WTC11 (cell line): ENCODE measurements at regions not wholly inside any gene's neighbourhood (a gene's known extent, or its start where the extent isn't known, plus 50 kb on each side); places are given as distances from the start of the nearest gene placed in this dataset.
"Not testable (repeated sequence)": the region's sequence is repeated elsewhere in the genome, so short reads cannot be mapped to it uniquely, and the experiment has no call there.

Experiments used
- ATAC-seq: fragments of 200-7000 bp; cut with Tn5 transposase; 2 replicates; pipeline ENCODE4 v1.10.0; 2021; ENCODE audit warnings: mild to moderate bottlenecking, moderate library complexity
- CTCF ChIA-PET: fragments of 300-600 bp; sonication (Branson Sonifier 250); formaldehyde crosslinking; loops from one replicate; lab custom pipeline; 2021; ENCODE audit warnings: antibody characterized with exemption; lab: Charles Lee
- POLR2A ChIA-PET: fragments of 350-600 bp; sonication (Branson Sonifier 250); formaldehyde crosslinking; loops from one replicate; lab custom pipeline; 2021; ENCODE audit warnings: antibody characterized with exemption; lab: Charles Lee
- DNase-seq: peaks from one replicate; pipeline ENCODE4 v3.0.0; 2021; ENCODE audit warnings: low spot score
- H3K27ac Mint-ChIP-seq: 2 replicates; pipeline ENCODE4 v1.8.0; 2021; ENCODE audit warnings: mixed read lengths
- H3K27me3 Mint-ChIP-seq: 2 replicates; pipeline ENCODE4 v1.8.0; 2021; ENCODE audit warnings: low read depth, mild to moderate bottlenecking, moderate library complexity, mixed read lengths
- H3K36me3 Mint-ChIP-seq: 2 replicates; pipeline ENCODE4 v1.8.0; 2021; ENCODE audit warnings: mixed read lengths
- H3K4me1 Mint-ChIP-seq: 2 replicates; pipeline ENCODE4 v1.8.0; 2022; ENCODE audit warnings: mixed read lengths
- H3K4me3 Mint-ChIP-seq: 2 replicates; pipeline ENCODE4 v1.8.0; 2021; ENCODE audit warnings: mild to moderate bottlenecking, moderate library complexity, mixed read lengths
- H3K9me3 Mint-ChIP-seq: 2 replicates; pipeline ENCODE4 v1.8.0; 2021; ENCODE audit warnings: mixed read lengths
- CREB1 ChIP-seq: sonication (generic); formaldehyde crosslinking; IDR thresholded peaks from 2 replicates; pipeline ENCODE4 v1.8.0; 2023; ENCODE audit warnings: mild to moderate bottlenecking, missing genetic modification reagents
- ETV6 ChIP-seq: sonication (generic); formaldehyde crosslinking; IDR thresholded peaks from 2 replicates; pipeline ENCODE4 v1.8.1; 2022; ENCODE audit warnings: mild to moderate bottlenecking, missing genetic modification reagents
- JAZF1 ChIP-seq: fragments of 250-450 bp; sonication (Bioruptor Pico); IDR thresholded peaks from 2 replicates; pipeline ENCODE4 v1.9.0; 2021; ENCODE audit warnings: moderate library complexity, mild to moderate bottlenecking, inconsistent platforms
- OVOL2 ChIP-seq: fragments of 250-450 bp; sonication (Bioruptor Pico); IDR thresholded peaks from 2 replicates; pipeline ENCODE4 v1.9.0; 2021; ENCODE audit warnings: mild to moderate bottlenecking, borderline replicate concordance
- ZNF219 ChIP-seq: sonication (generic); formaldehyde crosslinking; IDR thresholded peaks from 2 replicates; pipeline ENCODE4 v1.8.0; 2023; ENCODE audit warnings: missing genetic modification reagents, mild to moderate bottlenecking, borderline replicate concordance
- ZNF416 ChIP-seq: fragments of 250-450 bp; sonication (Bioruptor Pico); IDR thresholded peaks from 2 replicates; pipeline ENCODE4 v1.9.0; 2021; ENCODE audit warnings: mild to moderate bottlenecking, inconsistent platforms
- TF ChIP-seq, protein P1 (sequence below): sonication (generic); formaldehyde crosslinking; IDR thresholded peaks from 2 replicates; pipeline ENCODE4 v1.8.1; 2023; ENCODE audit warnings: mild to moderate bottlenecking, missing genetic modification reagents, borderline replicate concordance
- TF ChIP-seq, protein P2 (sequence below): sonication (generic); formaldehyde crosslinking; IDR thresholded peaks from 2 replicates; pipeline ENCODE4 v1.8.0; 2022; ENCODE audit warnings: mild to moderate bottlenecking, missing genetic modification reagents
- TF ChIP-seq, protein P3 (sequence below): sonication (generic); formaldehyde crosslinking; IDR thresholded peaks from 2 replicates; pipeline ENCODE4 v1.8.0; 2022; ENCODE audit warnings: mild to moderate bottlenecking, missing genetic modification reagents
- TF ChIP-seq, protein P4 (sequence below): fragments of 250-450 bp; sonication (Bioruptor Pico); IDR thresholded peaks from 2 replicates; pipeline ENCODE4 v1.8.0; 2021; ENCODE audit warnings: mild to moderate bottlenecking
- TF ChIP-seq, protein P5 (sequence below): fragments of 200-600 bp; IDR thresholded peaks from 2 replicates; pipeline ENCODE4 v1.8.0; 2022; ENCODE audit warnings: antibody characterized with exemption
- TF ChIP-seq, protein P6 (sequence below): fragments of 250-450 bp; sonication (Bioruptor Pico); IDR thresholded peaks from 2 replicates; pipeline ENCODE4 v1.9.0; 2021; ENCODE audit warnings: mild to moderate bottlenecking
- TF ChIP-seq, protein P7 (sequence below): fragments of 250-450 bp; sonication (Bioruptor Pico); IDR thresholded peaks from 2 replicates; pipeline ENCODE4 v1.9.0; 2021; ENCODE audit warnings: moderate library complexity, mild to moderate bottlenecking, inconsistent platforms, borderline replicate concordance

DNA sequence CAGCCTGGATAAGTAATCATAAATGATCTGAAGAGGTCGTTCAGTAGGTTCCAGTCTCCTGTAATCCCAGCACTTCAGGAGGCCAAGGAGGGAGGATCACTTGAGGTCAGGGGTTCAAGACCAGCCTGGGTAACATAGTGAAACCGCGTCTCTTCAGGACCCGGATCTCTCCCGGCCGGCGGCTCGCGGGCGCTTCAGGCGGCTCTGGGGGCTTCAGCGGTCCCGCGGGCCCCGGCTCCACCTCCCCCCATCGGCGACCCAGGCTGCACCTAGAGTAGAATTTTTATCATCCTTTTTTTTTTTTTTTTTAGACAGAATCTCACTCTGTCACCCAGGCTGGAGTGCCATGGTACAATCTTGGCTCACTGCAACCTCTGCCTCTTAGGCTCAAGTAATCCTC, 95.9 kb downstream of the ABCC12 start:
- ChIA-PET CTCF (no interaction called here), POLR2A (no interaction called here)
- H3K4me1 Mint-ChIP-seq = peaks cover 11% of the 10 kb centered on the region
- H3K36me3 Mint-ChIP-seq = peaks cover 4% of the 10 kb centered on the region
- DNase-seq = no peak
- H3K27me3 Mint-ChIP-seq = peaks cover 3% of the 10 kb centered on the region; the same call in 1 of the 2 replicates
- no peak overlapping the region for H3K4me3 Mint-ChIP-seq
- ATAC-seq = no peak
- no peak overlapping the region for H3K27ac Mint-ChIP-seq
- peaks cover 12% of the 10 kb centered on the region for H3K9me3 Mint-ChIP-seq
- TF ChIP-seq ZNF416 (no peak), CREB1 (CRISPR knock-in tag) (no peak)
- TF ChIP-seq, protein P1, sequence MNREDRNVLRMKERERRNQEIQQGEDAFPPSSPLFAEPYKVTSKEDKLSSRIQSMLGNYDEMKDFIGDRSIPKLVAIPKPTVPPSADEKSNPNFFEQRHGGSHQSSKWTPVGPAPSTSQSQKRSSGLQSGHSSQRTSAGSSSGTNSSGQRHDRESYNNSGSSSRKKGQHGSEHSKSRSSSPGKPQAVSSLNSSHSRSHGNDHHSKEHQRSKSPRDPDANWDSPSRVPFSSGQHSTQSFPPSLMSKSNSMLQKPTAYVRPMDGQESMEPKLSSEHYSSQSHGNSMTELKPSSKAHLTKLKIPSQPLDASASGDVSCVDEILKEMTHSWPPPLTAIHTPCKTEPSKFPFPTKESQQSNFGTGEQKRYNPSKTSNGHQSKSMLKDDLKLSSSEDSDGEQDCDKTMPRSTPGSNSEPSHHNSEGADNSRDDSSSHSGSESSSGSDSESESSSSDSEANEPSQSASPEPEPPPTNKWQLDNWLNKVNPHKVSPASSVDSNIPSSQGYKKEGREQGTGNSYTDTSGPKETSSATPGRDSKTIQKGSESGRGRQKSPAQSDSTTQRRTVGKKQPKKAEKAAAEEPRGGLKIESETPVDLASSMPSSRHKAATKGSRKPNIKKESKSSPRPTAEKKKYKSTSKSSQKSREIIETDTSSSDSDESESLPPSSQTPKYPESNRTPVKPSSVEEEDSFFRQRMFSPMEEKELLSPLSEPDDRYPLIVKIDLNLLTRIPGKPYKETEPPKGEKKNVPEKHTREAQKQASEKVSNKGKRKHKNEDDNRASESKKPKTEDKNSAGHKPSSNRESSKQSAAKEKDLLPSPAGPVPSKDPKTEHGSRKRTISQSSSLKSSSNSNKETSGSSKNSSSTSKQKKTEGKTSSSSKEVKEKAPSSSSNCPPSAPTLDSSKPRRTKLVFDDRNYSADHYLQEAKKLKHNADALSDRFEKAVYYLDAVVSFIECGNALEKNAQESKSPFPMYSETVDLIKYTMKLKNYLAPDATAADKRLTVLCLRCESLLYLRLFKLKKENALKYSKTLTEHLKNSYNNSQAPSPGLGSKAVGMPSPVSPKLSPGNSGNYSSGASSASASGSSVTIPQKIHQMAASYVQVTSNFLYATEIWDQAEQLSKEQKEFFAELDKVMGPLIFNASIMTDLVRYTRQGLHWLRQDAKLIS (CRISPR knock-in tag) = no peak
- TF ChIP-seq, protein P2, sequence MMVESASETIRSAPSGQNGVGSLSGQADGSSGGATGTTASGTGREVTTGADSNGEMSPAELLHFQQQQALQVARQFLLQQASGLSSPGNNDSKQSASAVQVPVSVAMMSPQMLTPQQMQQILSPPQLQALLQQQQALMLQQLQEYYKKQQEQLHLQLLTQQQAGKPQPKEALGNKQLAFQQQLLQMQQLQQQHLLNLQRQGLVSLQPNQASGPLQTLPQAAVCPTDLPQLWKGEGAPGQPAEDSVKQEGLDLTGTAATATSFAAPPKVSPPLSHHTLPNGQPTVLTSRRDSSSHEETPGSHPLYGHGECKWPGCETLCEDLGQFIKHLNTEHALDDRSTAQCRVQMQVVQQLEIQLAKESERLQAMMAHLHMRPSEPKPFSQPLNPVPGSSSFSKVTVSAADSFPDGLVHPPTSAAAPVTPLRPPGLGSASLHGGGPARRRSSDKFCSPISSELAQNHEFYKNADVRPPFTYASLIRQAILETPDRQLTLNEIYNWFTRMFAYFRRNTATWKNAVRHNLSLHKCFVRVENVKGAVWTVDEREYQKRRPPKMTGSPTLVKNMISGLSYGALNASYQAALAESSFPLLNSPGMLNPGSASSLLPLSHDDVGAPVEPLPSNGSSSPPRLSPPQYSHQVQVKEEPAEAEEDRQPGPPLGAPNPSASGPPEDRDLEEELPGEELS (CRISPR knock-in tag) = no peak
- TF ChIP-seq, protein P3, sequence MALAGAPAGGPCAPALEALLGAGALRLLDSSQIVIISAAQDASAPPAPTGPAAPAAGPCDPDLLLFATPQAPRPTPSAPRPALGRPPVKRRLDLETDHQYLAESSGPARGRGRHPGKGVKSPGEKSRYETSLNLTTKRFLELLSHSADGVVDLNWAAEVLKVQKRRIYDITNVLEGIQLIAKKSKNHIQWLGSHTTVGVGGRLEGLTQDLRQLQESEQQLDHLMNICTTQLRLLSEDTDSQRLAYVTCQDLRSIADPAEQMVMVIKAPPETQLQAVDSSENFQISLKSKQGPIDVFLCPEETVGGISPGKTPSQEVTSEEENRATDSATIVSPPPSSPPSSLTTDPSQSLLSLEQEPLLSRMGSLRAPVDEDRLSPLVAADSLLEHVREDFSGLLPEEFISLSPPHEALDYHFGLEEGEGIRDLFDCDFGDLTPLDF = no peak

DNA sequence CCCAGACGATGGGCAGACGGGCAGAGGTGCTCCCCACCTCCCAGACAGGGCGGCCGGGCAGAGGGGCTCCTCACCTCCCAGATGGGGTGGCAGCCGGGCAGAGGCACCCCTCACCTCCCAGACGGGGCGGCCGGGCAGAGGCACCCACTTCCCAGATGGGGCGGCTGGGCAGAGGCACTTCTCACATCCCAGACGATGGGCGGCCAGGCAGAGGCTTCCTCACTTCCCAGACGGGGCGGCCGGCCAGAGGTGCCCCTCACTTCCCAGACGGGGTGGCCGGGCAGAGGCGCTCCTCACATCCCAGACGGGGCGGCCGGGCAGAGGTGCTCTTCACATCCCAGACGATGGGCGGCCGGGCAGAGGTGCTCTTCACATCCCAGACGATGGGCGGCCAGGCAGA, 96.6 kb downstream of the ABCC12 start:
- peaks cover 12% of the 10 kb centered on the region for H3K9me3 Mint-ChIP-seq
- H3K27me3 Mint-ChIP-seq, POLR2A ChIA-PET, H3K36me3 Mint-ChIP-seq, H3K4me3 Mint-ChIP-seq, CTCF ChIA-PET, DNase-seq, H3K27ac Mint-ChIP-seq, ATAC-seq: not testable (repeated sequence)
- peaks cover 15% of the 10 kb centered on the region for H3K4me1 Mint-ChIP-seq

DNA sequence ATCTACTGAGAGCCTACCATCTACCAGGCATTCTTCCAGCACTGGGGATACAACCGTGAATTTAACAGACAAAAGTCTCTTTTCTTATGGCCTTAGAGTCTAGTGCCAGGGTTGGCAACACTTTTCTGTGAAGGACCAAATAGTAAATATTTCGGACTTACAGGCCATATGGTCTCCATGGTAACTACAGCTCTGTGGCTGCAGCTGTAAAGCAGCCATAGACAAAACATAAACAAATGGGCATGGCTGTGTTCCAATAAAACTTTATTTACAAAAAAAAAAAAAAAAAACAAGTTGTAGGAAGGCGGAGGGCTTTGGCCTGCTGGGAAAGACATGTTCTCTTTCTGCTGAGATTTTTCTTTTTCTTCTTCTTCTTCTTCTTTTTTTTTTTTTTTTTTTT, 98.7 kb downstream of the ABCC12 start:
- CTCF ChIA-PET = interaction anchor here (0.7 to 0.9 kb wide), 3 partner anchors 133 to 913 kb away, joined by 3 to 5 read pairs (median 4); partner anchors contain the start of gene NETO2
- no peak for ATAC-seq
- peaks cover 3% of the 10 kb centered on the region; the same call in 1 of the 2 replicates for H3K27me3 Mint-ChIP-seq
- H3K9me3 Mint-ChIP-seq = peaks cover 4% of the 10 kb centered on the region
- peaks cover 32% of the 10 kb centered on the region for H3K4me1 Mint-ChIP-seq
- no peak overlapping the region for H3K4me3 Mint-ChIP-seq
- H3K36me3 Mint-ChIP-seq = peaks cover 4% of the 10 kb centered on the region
- DNase-seq = no peak
- no peak overlapping the region for H3K27ac Mint-ChIP-seq
- POLR2A ChIA-PET = interaction anchor here (0.6 kb wide), 2 partner anchors 305 to 471 kb away, joined by 3 to 5 read pairs; no protein-coding TSS in a partner anchor
- TF ChIP-seq, protein P3 = no peak
- TF ChIP-seq, protein P4, sequence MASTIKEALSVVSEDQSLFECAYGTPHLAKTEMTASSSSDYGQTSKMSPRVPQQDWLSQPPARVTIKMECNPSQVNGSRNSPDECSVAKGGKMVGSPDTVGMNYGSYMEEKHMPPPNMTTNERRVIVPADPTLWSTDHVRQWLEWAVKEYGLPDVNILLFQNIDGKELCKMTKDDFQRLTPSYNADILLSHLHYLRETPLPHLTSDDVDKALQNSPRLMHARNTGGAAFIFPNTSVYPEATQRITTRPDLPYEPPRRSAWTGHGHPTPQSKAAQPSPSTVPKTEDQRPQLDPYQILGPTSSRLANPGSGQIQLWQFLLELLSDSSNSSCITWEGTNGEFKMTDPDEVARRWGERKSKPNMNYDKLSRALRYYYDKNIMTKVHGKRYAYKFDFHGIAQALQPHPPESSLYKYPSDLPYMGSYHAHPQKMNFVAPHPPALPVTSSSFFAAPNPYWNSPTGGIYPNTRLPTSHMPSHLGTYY (CRISPR knock-in tag) = no peak
- TF ChIP-seq ETV6 (CRISPR knock-in tag) (no peak), OVOL2 (CRISPR knock-in tag) (no peak), ZNF219 (CRISPR knock-in tag) (no peak), JAZF1 (CRISPR knock-in tag) (no peak)
- TF ChIP-seq, protein P5, sequence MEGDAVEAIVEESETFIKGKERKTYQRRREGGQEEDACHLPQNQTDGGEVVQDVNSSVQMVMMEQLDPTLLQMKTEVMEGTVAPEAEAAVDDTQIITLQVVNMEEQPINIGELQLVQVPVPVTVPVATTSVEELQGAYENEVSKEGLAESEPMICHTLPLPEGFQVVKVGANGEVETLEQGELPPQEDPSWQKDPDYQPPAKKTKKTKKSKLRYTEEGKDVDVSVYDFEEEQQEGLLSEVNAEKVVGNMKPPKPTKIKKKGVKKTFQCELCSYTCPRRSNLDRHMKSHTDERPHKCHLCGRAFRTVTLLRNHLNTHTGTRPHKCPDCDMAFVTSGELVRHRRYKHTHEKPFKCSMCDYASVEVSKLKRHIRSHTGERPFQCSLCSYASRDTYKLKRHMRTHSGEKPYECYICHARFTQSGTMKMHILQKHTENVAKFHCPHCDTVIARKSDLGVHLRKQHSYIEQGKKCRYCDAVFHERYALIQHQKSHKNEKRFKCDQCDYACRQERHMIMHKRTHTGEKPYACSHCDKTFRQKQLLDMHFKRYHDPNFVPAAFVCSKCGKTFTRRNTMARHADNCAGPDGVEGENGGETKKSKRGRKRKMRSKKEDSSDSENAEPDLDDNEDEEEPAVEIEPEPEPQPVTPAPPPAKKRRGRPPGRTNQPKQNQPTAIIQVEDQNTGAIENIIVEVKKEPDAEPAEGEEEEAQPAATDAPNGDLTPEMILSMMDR = no peak
- TF ChIP-seq, protein P6, sequence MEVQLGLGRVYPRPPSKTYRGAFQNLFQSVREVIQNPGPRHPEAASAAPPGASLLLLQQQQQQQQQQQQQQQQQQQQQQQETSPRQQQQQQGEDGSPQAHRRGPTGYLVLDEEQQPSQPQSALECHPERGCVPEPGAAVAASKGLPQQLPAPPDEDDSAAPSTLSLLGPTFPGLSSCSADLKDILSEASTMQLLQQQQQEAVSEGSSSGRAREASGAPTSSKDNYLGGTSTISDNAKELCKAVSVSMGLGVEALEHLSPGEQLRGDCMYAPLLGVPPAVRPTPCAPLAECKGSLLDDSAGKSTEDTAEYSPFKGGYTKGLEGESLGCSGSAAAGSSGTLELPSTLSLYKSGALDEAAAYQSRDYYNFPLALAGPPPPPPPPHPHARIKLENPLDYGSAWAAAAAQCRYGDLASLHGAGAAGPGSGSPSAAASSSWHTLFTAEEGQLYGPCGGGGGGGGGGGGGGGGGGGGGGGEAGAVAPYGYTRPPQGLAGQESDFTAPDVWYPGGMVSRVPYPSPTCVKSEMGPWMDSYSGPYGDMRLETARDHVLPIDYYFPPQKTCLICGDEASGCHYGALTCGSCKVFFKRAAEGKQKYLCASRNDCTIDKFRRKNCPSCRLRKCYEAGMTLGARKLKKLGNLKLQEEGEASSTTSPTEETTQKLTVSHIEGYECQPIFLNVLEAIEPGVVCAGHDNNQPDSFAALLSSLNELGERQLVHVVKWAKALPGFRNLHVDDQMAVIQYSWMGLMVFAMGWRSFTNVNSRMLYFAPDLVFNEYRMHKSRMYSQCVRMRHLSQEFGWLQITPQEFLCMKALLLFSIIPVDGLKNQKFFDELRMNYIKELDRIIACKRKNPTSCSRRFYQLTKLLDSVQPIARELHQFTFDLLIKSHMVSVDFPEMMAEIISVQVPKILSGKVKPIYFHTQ = no peak
- TF ChIP-seq, protein P7, sequence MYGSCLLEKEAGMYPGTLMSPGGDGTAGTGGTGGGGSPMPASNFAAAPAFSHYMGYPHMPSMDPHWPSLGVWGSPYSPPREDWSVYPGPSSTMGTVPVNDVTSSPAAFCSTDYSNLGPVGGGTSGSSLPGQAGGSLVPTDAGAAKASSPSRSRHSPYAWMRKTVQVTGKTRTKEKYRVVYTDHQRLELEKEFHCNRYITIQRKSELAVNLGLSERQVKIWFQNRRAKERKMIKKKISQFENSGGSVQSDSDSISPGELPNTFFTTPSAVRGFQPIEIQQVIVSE (CRISPR knock-in tag) = no peak
